ENCODE measurements at regions not wholly inside any gene's neighbourhood (a gene's known extent, or its start where the extent isn't known, plus 50 kb on each side); places are given as distances from the start of the nearest gene placed in this dataset.

DNA sequence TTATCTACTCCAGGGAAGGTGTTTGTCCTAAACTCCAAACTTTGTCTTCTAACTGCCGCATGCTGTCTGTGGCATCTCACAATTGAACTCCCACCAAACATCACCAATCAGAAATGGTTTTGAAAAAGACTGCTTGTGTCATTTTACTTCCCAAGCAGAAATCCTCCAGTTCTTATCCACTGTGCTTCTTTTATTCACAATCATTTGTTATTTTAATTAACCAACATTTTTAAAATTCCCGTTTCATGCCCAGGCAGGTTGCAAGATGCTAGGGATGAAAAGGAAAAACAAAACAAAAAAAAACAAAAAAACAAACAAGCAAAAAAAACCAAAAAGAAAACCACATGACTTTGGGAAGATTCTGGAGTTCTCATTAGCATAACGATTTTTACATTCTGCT lies 63.5 kb upstream of the RAB27B start:
- TF ChIP-seq CTCF (IDR thresholded peaks at IDR 0.05; ENCODE audit: low read depth, low read length, poor library complexity, severe bottlenecking): no peak
- no peak for TF ChIP-seq EZH2phosphoT487 (IDR thresholded peaks at IDR 0.05; ENCODE audit: borderline replicate concordance, low read length)
